GM12891 (cell line): ENCODE measurements at regions not wholly inside any gene's neighbourhood (a gene's known extent, or its start where the extent isn't known, plus 50 kb on each side); places are given as distances from the start of the nearest gene placed in this dataset.

Experiments
- POLR2A ChIP-seq: IDR thresholded peaks from 2 replicates; pipeline ENCODE4 v1.6.1; 2011; ENCODE audit warnings: low read depth, low read length, control low read depth
- POLR2AphosphoS5 ChIP-seq: IDR thresholded peaks from 2 replicates; pipeline ENCODE4 v1.6.1; 2011; ENCODE audit warnings: low read depth, low read length, control low read depth
- SPI1 ChIP-seq: IDR thresholded peaks from 2 replicates; pipeline ENCODE4 v1.6.1; 2011; ENCODE audit warnings: low read depth, low read length, control low read depth
- TAF1 ChIP-seq: IDR thresholded peaks from 2 replicates; pipeline ENCODE4 v1.6.1; 2011; ENCODE audit warnings: low read depth, low read length, control low read depth

- TF ChIP-seq SPI1 (no peak), POLR2A (no peak), TAF1 (no peak), POLR2AphosphoS5 (no peak)
Observed at GRCh38 chr6:50330347-50330746, 280.6 kb upstream of the DEFB112 start.
